GM18873 (cell line): ENCODE measurements at regions not wholly inside any gene's neighbourhood (a gene's known extent, or its start where the extent isn't known, plus 50 kb on each side); places are given as distances from the start of the nearest gene placed in this dataset.

Source experiments
- ATAC-seq: cut with Tn5 transposase; IDR thresholded peaks from one replicate; pipeline ENCODE4 v1.9.1; 2021; ENCODE audit warnings: mild to moderate bottlenecking, moderate library complexity, moderate number of reproducible peaks; ENCODE audit not compliant: unreplicated experiment, low FRiP score

GRCh38 chr19:28948026-28948425 lies 264.9 kb downstream of the UQCRFS1 start:
- ATAC-seq: no peak

DNA sequence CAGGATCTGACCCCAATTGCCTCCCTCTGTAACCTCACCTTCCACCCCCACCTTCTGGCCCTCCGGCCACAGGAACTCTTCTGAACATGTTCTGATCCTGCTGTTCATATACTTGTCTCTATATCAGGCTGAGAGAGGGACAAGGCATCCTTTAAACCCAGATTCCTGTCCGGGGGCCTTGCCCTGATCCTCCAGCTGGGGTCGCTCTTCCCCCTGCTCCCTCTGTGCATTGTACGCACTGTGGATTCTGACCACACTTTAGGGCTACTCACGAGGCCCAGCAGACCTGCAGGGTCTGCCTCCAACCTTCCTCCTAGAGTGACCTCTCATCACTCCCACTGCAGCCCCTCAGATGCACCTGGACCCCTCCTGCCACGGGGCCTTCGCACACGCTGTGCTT lies 269.3 kb downstream of the UQCRFS1 start:
- ATAC-seq: no peak

DNA sequence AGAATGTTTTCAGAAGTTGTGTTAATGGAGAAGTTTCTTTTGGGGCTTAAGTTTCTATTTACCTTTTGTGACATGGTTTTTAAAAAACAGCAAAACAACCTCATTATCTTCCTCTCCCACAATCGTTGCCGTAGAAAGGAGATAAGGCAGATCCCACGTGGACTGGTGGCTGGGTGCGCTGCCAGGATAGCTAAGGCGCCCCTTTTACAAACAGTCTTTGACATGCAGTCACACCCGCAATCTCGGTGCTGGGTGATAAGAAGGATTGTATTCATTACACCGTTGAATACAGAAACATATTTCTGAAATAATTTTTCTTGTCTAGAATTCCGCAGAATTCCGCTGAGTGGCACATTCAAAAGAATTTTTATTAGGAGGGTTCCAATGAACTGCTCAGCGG lies 271.1 kb downstream of the UQCRFS1 start:
- ATAC-seq: no peak

DNA sequence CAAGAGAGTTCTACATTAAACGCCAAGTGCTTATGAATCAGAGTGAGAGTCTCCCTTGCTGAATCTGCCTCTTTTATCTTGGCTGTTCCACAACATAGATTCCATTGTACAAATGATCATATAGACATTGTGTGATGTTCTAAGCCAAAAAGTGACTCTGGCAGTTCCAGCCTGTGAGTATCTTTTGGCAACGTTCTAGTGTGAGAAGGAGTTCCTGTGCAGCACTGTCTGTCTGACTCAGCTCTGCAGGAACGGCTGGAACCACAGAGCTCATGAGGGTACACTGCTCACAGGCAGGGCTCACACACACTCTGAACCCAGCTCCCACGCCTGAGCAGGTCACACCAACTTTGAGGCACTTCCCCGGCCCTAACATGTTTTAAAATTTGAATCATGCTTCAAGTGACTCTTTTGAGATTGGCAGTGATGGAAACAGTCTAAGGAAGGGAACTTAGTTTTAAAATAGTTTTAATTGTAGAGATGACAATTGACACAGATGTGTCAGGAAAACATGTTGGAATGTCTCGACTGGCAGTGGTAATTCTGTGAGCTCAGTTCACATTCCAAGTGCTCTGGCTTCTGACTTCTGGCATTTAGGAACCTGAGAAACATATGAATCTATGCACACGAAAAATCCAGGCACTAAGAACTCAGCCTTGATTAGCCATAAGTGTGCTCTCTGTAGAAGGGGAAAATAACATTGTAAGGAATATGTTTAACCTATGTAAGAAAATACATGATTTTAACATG lies 272.0 kb downstream of the UQCRFS1 start:
- no peak for ATAC-seq

DNA sequence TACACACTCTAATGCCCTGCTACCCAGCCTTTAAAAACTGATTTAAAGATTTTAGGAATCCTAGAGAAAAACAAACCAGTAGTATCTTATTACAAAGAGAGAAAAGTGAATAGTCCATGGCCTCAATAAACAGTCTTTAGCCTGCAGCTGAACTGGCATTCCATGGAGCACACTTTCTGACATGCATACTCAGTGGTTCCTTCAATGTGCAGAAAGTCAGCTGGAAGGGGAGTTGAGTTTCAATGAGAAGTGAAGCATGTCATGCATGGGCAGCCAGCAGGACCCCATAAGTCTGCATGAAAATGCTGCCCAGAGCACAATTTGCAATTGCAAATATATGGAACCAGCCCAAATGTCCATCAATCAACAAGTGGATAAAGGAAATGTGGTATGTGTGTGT lies 273.7 kb downstream of the UQCRFS1 start:
- no peak for ATAC-seq

GRCh38 chr19:28936001-28936400 lies 276.9 kb downstream of the UQCRFS1 start:
- no peak for ATAC-seq

GRCh38 chr19:28934631-28935030 lies 278.3 kb downstream of the UQCRFS1 start:
- ATAC-seq: no peak

DNA sequence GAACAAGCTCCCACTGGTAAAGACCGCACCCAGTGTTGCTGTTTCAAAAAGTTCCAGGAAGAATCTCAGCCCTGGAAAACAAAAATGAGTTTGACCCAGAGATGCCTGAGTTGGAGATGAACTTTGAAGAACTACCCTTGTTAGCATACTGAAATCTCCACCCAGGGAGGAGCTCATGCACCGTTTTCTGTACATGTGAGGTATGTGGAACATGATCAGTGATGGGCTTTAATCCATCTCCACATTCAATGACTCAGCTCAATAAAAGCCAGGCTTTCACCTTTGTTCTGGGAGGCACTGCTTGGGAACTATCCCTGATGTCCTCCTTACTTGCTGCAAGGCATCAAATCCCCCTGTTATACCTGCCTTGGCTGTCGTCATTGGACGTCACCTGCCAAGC lies 279.9 kb downstream of the UQCRFS1 start:
- no peak for ATAC-seq

- no peak for ATAC-seq
These were observed 280.5 kb downstream of the UQCRFS1 start for GRCh38 chr19:28932446-28932845.

- no peak for ATAC-seq
These were observed 283.9 kb downstream of the UQCRFS1 start for GRCh38 chr19:28929006-28929405.

- no peak for ATAC-seq
These were observed 285.5 kb downstream of the UQCRFS1 start for GRCh38 chr19:28927456-28927855.

- no peak for ATAC-seq
These were observed 292.5 kb downstream of the UQCRFS1 start for GRCh38 chr19:28920269-28921066.

DNA sequence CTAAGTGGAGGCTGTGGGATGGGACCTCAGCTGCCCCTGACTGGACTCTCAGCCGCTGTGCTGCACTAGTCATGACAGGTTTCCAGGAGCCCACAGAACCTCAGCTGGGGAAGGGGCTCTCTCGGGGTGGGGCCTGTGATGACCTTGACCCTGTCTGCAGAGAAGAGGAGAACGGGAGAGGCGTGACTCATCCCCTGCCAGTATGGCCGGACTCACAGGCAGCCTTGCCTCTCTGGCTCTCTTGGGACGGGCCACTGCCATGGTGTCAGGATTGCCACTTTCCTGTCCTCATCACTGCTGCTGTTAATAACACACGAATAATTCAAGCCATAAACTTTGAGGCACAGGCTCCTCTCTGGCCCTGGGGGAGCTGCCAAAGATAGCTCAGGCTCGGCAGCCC lies 295.3 kb downstream of the UQCRFS1 start:
- no peak for ATAC-seq

DNA sequence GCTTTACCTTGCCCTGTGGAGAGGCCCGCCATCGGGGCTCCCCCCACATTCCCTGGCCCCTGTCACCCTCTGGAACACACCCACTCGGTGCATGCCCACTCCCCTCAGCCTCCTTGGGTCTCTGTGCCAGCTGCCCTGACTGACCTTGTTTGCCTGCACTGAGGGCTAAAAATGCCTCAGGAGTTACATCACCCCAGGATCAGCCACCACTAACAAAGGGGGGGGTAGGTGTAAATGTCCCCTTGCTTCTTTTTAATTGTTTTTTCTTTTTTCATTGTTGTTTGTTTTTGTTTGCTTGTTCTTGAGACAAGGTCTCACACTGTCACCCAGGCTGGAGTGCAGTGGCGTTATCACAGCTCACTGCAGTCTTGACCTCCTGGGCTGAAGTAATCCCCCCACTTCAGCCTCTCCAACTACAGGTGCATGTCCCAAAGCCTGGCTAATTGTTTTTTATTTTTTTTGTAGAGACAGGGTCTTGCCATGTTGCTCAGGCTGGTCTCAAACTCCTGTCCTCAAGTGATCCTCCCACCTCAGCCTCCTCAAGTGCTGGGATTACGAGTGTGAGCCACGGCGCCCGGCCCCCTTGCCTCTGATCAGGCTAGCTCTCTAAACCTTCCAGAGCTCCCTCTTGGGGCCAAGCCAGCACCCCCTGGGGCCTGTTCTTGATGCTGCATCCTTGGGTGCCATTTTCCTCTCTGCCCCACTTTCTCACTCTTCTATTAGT lies 297.1 kb downstream of the UQCRFS1 start:
- no peak for ATAC-seq

GRCh38 chr19:28915202-28915601 lies 297.7 kb downstream of the UQCRFS1 start:
- no peak for ATAC-seq

DNA sequence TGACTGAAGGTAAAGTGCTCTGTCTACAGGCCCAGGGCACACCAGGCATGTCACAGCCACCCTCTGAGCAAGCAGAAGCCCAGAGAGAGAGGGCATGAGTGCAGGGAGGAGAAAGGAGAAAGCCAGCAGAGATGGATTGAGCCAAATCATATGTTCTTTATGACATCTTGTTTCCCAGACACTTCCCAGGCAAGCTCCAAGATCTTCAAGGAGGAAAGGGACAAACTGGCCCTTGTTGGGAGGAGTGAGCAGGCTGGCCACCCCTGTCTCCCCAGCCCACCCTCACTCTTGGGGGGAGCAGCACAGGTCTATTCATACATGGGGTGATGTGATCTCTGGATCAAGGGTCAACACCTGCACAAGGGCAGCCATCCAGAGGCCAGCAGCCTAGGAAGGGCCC lies 298.8 kb downstream of the UQCRFS1 start:
- no peak for ATAC-seq

GRCh38 chr19:28913626-28914025 lies 299.3 kb downstream of the UQCRFS1 start:
- no peak for ATAC-seq

- no peak for ATAC-seq
These were observed 304.0 kb downstream of the UQCRFS1 start for GRCh38 chr19:28908941-28909340.

- ATAC-seq: no peak
These were observed 305.4 kb downstream of the UQCRFS1 start for GRCh38 chr19:28907534-28907933.

GRCh38 chr19:28905996-28906395 lies 307.0 kb downstream of the UQCRFS1 start:
- ATAC-seq: no peak

DNA sequence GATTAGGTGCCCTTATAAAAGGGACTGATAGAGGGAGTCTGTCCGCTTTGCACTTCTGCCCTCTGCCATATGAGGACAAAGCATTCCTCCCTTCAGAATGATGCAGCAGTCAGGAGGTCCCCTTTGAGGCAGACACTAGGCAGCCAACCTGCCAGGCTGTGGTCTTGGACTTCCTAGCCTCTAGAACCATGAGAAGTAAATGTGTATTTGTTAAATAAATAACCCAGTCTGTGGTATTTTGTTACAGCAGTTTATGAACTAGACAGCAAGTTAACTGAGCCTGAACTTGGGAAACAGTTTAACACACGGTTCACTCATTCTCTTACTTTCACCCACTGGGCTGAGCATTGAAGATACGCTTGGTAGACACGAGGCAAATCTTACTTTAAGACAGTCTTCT lies 313.2 kb downstream of the UQCRFS1 start:
- no peak for ATAC-seq
